ENCODE measurements at regions not wholly inside any gene's neighbourhood (a gene's known extent, or its start where the extent isn't known, plus 50 kb on each side); places are given as distances from the start of the nearest gene placed in this dataset.

DNA sequence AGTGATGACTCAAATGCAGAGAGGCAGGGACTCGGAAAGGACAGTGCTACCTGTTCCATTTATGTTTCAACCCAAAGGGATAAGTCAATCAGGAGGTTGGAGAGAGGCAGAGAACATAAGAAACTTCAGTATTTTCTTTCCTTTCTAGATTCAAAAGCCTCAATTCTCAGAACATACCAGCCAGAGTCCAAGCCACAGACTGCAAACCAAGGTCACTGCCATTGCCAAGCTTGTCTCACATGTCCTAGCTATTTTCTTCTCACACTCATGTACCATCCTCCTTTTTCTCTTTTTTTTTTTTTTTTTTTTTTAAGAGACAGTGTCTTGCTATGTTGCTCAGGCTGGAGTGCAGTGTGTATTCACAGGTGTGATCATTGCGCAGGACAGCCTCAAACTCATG lies 111.7 kb upstream of the AKIP1 start:
- H4K20me1 ChIP-seq (replicated peaks; ENCODE audit: control insufficient read depth, insufficient read depth, low read length), result no peaks in the 10 kb centered on the region
- POLR2A ChIA-PET, result no interaction called here
- BruUV-seq (replicated peaks), result no TSS peak
- FAIRE-seq (no peak), DNase-seq (ENCODE audit: extremely low read depth in 1 of 4, low spot score in 3 of 4) (no peak), ATAC-seq (no peak)
- no peaks in the 10 kb centered on the region for H3K9me3 ChIP-seq (replicated peaks; ENCODE audit: control insufficient read depth, insufficient read depth, low read depth, low read length)
- no peaks in the 10 kb centered on the region for H3K79me2 ChIP-seq (ENCODE audit: control insufficient read depth, insufficient read depth, low read length)
- CTCF ChIA-PET (ENCODE audit: low intra/inter-chr PET ratio), result no interaction called here
- TF ChIP-seq, protein P1, sequence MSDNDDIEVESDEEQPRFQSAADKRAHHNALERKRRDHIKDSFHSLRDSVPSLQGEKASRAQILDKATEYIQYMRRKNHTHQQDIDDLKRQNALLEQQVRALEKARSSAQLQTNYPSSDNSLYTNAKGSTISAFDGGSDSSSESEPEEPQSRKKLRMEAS (CRISPR knock-in tag; IDR thresholded peaks at IDR 0.05), result no peak
- TF ChIP-seq ARHGAP35 (IDR thresholded peaks at IDR 0.05; ENCODE audit: partially characterized antibody) (no peak), ZNF23 (CRISPR knock-in tag; IDR thresholded peaks at IDR 0.05) (no peak), ZNF584 (CRISPR knock-in tag; IDR thresholded peaks at IDR 0.05; ENCODE audit: low read depth) (no peak), U2AF1 (optimal IDR thresholded peaks at IDR 0.05; ENCODE audit: low read depth, low read length) (no peak), FOXK2 (conservative IDR thresholded peaks at IDR 0.05 in 1 of 2, IDR thresholded peaks at IDR 0.05 in 1 of 2; ENCODE audit: low read depth in 2 of 2) (no peak), HEY1 (CRISPR knock-in tag; IDR thresholded peaks at IDR 0.05; ENCODE audit: borderline replicate concordance) (no peak), THRAP3 (IDR thresholded peaks at IDR 0.05; ENCODE audit: borderline replicate concordance) (no peak), POLR2B (IDR thresholded peaks at IDR 0.05; ENCODE audit: low read depth, partially characterized antibody) (no peak), NCOA1 (IDR thresholded peaks at IDR 0.05; ENCODE audit: low read depth) (no peak), CBX2 (IDR thresholded peaks at IDR 0.05; ENCODE audit: insufficient read depth, low read length, poor library complexity, severe bottlenecking) (no peak)
- TF ChIP-seq, protein P2, sequence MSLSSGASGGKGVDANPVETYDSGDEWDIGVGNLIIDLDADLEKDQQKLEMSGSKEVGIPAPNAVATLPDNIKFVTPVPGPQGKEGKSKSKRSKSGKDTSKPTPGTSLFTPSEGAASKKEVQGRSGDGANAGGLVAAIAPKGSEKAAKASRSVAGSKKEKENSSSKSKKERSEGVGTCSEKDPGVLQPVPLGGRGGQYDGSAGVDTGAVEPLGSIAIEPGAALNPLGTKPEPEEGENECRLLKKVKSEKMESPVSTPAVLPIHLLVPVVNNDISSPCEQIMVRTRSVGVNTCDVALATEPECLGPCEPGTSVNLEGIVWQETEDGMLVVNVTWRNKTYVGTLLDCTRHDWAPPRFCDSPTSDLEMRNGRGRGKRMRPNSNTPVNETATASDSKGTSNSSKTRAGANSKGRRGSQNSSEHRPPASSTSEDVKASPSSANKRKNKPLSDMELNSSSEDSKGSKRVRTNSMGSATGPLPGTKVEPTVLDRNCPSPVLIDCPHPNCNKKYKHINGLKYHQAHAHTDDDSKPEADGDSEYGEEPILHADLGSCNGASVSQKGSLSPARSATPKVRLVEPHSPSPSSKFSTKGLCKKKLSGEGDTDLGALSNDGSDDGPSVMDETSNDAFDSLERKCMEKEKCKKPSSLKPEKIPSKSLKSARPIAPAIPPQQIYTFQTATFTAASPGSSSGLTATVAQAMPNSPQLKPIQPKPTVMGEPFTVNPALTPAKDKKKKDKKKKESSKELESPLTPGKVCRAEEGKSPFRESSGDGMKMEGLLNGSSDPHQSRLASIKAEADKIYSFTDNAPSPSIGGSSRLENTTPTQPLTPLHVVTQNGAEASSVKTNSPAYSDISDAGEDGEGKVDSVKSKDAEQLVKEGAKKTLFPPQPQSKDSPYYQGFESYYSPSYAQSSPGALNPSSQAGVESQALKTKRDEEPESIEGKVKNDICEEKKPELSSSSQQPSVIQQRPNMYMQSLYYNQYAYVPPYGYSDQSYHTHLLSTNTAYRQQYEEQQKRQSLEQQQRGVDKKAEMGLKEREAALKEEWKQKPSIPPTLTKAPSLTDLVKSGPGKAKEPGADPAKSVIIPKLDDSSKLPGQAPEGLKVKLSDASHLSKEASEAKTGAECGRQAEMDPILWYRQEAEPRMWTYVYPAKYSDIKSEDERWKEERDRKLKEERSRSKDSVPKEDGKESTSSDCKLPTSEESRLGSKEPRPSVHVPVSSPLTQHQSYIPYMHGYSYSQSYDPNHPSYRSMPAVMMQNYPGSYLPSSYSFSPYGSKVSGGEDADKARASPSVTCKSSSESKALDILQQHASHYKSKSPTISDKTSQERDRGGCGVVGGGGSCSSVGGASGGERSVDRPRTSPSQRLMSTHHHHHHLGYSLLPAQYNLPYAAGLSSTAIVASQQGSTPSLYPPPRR (CRISPR knock-in tag; IDR thresholded peaks at IDR 0.05; ENCODE audit: borderline replicate concordance), result no peak
- TF ChIP-seq, protein P3, sequence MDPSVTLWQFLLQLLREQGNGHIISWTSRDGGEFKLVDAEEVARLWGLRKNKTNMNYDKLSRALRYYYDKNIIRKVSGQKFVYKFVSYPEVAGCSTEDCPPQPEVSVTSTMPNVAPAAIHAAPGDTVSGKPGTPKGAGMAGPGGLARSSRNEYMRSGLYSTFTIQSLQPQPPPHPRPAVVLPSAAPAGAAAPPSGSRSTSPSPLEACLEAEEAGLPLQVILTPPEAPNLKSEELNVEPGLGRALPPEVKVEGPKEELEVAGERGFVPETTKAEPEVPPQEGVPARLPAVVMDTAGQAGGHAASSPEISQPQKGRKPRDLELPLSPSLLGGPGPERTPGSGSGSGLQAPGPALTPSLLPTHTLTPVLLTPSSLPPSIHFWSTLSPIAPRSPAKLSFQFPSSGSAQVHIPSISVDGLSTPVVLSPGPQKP (CRISPR knock-in tag; IDR thresholded peaks at IDR 0.05), result no peak
- no peak overlapping the region for H2AFZ ChIP-seq (ENCODE audit: low read depth, low read length)
- no peaks in the 10 kb centered on the region for H3K4me1 ChIP-seq (replicated peaks in 1 of 2; ENCODE audit: control insufficient read depth in 2 of 2, insufficient read depth in 2 of 2, low read length in 2 of 2)
- WGBS (ENCODE audit: insufficient coverage, low coverage, missing lambda C conversion rate), result 14% methylated on average over 2 of the region's 2 CpGs
- intact Hi-C loops (cut with micrococcal nuclease), result no loop called here
- no peak overlapping the region for H3K4me2 ChIP-seq (ENCODE audit: insufficient read depth, low read length)
- H3K36me3 ChIP-seq (ENCODE audit: control insufficient read depth, insufficient read depth, low read length), result no peaks in the 10 kb centered on the region
- H3K9me1 ChIP-seq (ENCODE audit: control insufficient read depth, insufficient read depth, low read length), result no peaks in the 10 kb centered on the region
- H3K4me3 ChIP-seq, result no peak overlapping the region
- H3K9ac ChIP-seq (ENCODE audit: insufficient read depth in 1 of 2, low read depth in 2 of 2, low read length in 2 of 2), result no peak overlapping the region
- in situ Hi-C loops (cut with MboI), result no loop called here
- no peak overlapping the region for H3K27ac ChIP-seq (ENCODE audit: extremely low read depth, low read depth, low read length)
- H3K27me3 ChIP-seq (ENCODE audit: control insufficient read depth in 2 of 2, insufficient read depth in 2 of 2, low read length in 2 of 2), result peaks cover 19 to 20% of the 10 kb centered on the region in 2 experiments; a peak in 4 of 5 replicates

Data from K562 (cell line).